Testis (tissue), 2 donors: ENCODE measurements at regions not wholly inside any gene's neighbourhood (a gene's known extent, or its start where the extent isn't known, plus 50 kb on each side); places are given as distances from the start of the nearest gene placed in this dataset.

Experiments
- CTCF ChIP-seq, 3 experiments: fragments of 450-650 bp in 2 of 3; fragments of 200-600 bp in 1 of 3; sonication (generic) in 1 of 3; IDR thresholded peaks; one replicate each; pipeline ENCODE4 v1.5.1; 2016 to 2019; ENCODE audit warnings: antibody characterized with exemption in 3 of 3, mild to moderate bottlenecking in 2 of 3, moderate library complexity in 1 of 3
- POLR2A ChIP-seq: fragments of 450-650 bp; IDR thresholded peaks from one replicate; pipeline ENCODE4 v1.6.1; 2017; ENCODE audit warnings: antibody characterized with exemption, mild to moderate bottlenecking, moderate library complexity

GRCh38 chr19:5230730-5231555 is 109.7 kb downstream of the PTPRS start:
- TF ChIP-seq CTCF (IDR thresholded peaks at IDR 0.05) = no peak
- no peak for TF ChIP-seq POLR2A
